HepG2 (cell line): ENCODE measurements at regions not wholly inside any gene's neighbourhood (a gene's known extent, or its start where the extent isn't known, plus 50 kb on each side); places are given as distances from the start of the nearest gene placed in this dataset.

Experiments used
- ATAC-seq: fragments of 200-7000 bp; cut with Tn5 transposase; 3 replicates; pipeline ENCODE4 v1.9.1; 2020; ENCODE audit warnings: mild to moderate bottlenecking, moderate library complexity
- BruUV-seq: library from RNA; stranded (reverse); fragments of 400-500 nt; replicated peaks from 2 replicates; lab custom pipeline; 2021; lab: Mats Ljungman, UMichigan
- CTCF ChIA-PET: fragments of 300-600 bp; formaldehyde crosslinking; extraction: SDS; loops from one replicate; lab custom pipeline; 2021; ENCODE audit warnings: low total read pairs, inconsistent platforms, low intra/inter-chr PET ratio; lab: Yijun Ruan, JAX
- POLR2A ChIA-PET: fragments of 350-600 bp; sonication (Branson Sonifier 250); formaldehyde crosslinking; loops from one replicate; lab custom pipeline; 2020; ENCODE audit warnings: antibody characterized with exemption, inconsistent platforms; lab: Yijun Ruan, JAX
- DNase-seq: peaks from one replicate; pipeline ENCODE4 v3.0.0-alpha.2; 2015; ENCODE audit warnings: low spot score
- FAIRE-seq: peaks from 3 replicates; lab custom pipeline; 2011; peaks lifted over from hg19 to GRCh38; lab: Jason Lieb, UNC
- H2AFZ ChIP-seq: one replicate; pipeline ENCODE4 v1.6.1; 2011; ENCODE audit warnings: low read length, inconsistent platforms
- H3K27ac ChIP-seq: fragments of 300-600 bp; 3 replicates; pipeline ENCODE4 v1.8.0; 2011; ENCODE audit warnings: mixed run types, mild to moderate bottlenecking, mixed read lengths, low read length, inconsistent platforms; ENCODE audit not compliant: insufficient read depth; ENCODE audit errors: extremely low read length
- H3K27me3 ChIP-seq, 2 experiments: fragments of 200-600 bp in 1 of 2; 2 replicates in 1 of 2; 3 replicates in 1 of 2; pipeline versions ENCODE4 v1.6.0 to v1.8.0; 2011; ENCODE audit warnings: low read length in 2 of 2, mild to moderate bottlenecking in 2 of 2, moderate library complexity in 2 of 2, inconsistent platforms in 1 of 2; ENCODE audit not compliant: insufficient read depth in 2 of 2, control insufficient read depth in 1 of 2
- H3K36me3 ChIP-seq, 2 experiments: fragments of 200-600 bp in 1 of 2; replicated peaks in 1 of 2; 2 replicates in 1 of 2; 3 replicates in 1 of 2; pipeline versions ENCODE4 v1.5.1 to v1.8.0; 2011; ENCODE audit warnings: low read length in 2 of 2, inconsistent platforms in 1 of 2; ENCODE audit not compliant: insufficient read depth in 2 of 2, control insufficient read depth in 1 of 2
- H3K4me1 ChIP-seq: 2 replicates; pipeline ENCODE4 v1.5.1; 2012; ENCODE audit warnings: low read length, inconsistent platforms; ENCODE audit not compliant: insufficient read depth
- H3K4me2 ChIP-seq: 2 replicates; pipeline ENCODE4 v1.6.0; 2011; ENCODE audit warnings: low read depth, low read length, inconsistent platforms
- H3K4me3 ChIP-seq, 3 experiments: fragments of 200-600 bp in 1 of 3; sonication (generic), shearing (Covaris generic) in 1 of 3; replicated peaks in 1 of 3; 2 replicates each; pipeline ENCODE4 v1.5.1; 2011 to 2016; ENCODE audit warnings: low read length in 3 of 3, inconsistent platforms in 2 of 3, low read depth in 2 of 3, mild to moderate bottlenecking in 2 of 3, control low read depth in 1 of 3, mixed read lengths in 1 of 3; ENCODE audit not compliant: insufficient read depth in 1 of 3
- H3K79me2 ChIP-seq: one replicate; pipeline ENCODE4 v1.6.1; 2011; ENCODE audit warnings: low read length, inconsistent platforms; ENCODE audit not compliant: insufficient read depth
- H3K9ac ChIP-seq: 2 replicates; pipeline ENCODE4 v1.6.0; 2011; ENCODE audit warnings: mild to moderate bottlenecking, low read depth, low read length, inconsistent platforms; ENCODE audit not compliant: insufficient read depth
- H3K9me3 ChIP-seq: 2 replicates; pipeline ENCODE4 v1.5.1; 2012; ENCODE audit warnings: mild to moderate bottlenecking, low read length
- H4K20me1 ChIP-seq: 2 replicates; pipeline ENCODE4 v1.6.0; 2011; ENCODE audit warnings: inconsistent platforms, mild to moderate bottlenecking, low read length, moderate library complexity; ENCODE audit not compliant: insufficient read depth
- E2F1 ChIP-seq: sonication (generic); formaldehyde crosslinking; IDR thresholded peaks from 2 replicates; pipeline ENCODE4 v1.5.0; 2020; ENCODE audit warnings: missing genetic modification reagents
- EHMT2 ChIP-seq: fragments of 200-600 bp; sonication (generic); IDR thresholded peaks from 2 replicates; pipeline ENCODE4 v1.7.0; 2017; ENCODE audit warnings: antibody characterized with exemption, low read depth, low read length, borderline replicate concordance
- ELK4 ChIP-seq: sonication (generic); formaldehyde crosslinking; IDR thresholded peaks from 2 replicates; pipeline ENCODE4 v1.9.0; 2021; ENCODE audit warnings: missing genetic modification reagents, borderline replicate concordance
- GABPA ChIP-seq, 2 experiments: IDR thresholded peaks; 2 replicates each; pipeline ENCODE4 v1.6.1; 2011 to 2016; ENCODE audit warnings: low read depth in 2 of 2, low read length in 1 of 2, missing biosample characterization in 1 of 2, missing genetic modification characterization in 1 of 2
- GFI1 ChIP-seq: sonication (generic); formaldehyde crosslinking; IDR thresholded peaks from 2 replicates; pipeline ENCODE4 v1.5.0; 2020; ENCODE audit warnings: missing genetic modification reagents, mild to moderate bottlenecking, borderline replicate concordance
- KLF16 ChIP-seq, 2 experiments: sonication (generic) in 1 of 2; formaldehyde crosslinking in 1 of 2; IDR thresholded peaks; 2 replicates each; pipeline versions ENCODE4 v1.6.1 to v1.8.0; 2016 to 2023; ENCODE audit warnings: missing genetic modification reagents in 2 of 2, missing compliant biosample characterization in 1 of 2
- MZF1 ChIP-seq: sonication (generic); formaldehyde crosslinking; IDR thresholded peaks from 2 replicates; pipeline ENCODE4 v1.8.1; 2023; ENCODE audit warnings: mild to moderate bottlenecking, missing genetic modification reagents, borderline replicate concordance
- ONECUT2 ChIP-seq: sonication (generic); formaldehyde crosslinking; IDR thresholded peaks from 2 replicates; pipeline ENCODE4 v1.4.0; 2020; ENCODE audit warnings: missing genetic modification reagents
- PAX8 ChIP-seq: sonication (generic); formaldehyde crosslinking; IDR thresholded peaks from 2 replicates; pipeline ENCODE4 v1.8.0; 2022; ENCODE audit warnings: mild to moderate bottlenecking, missing genetic modification reagents, borderline replicate concordance
- SIX4 ChIP-seq: sonication (generic); formaldehyde crosslinking; IDR thresholded peaks from 2 replicates; pipeline ENCODE4 v1.4.0; 2020; ENCODE audit warnings: missing genetic modification reagents
- YEATS4 ChIP-seq: sonication (generic); formaldehyde crosslinking; IDR thresholded peaks from 2 replicates; pipeline ENCODE4 v1.4.0; 2020; ENCODE audit warnings: missing genetic modification reagents, borderline replicate concordance
- WGBS: methylation state at CpG from one replicate; pipeline ENCODE4 v1.1.6; 2017; ENCODE audit warnings: low lambda C conversion rate; 5-methylcytosine and 5-hydroxymethylcytosine counted together
- in situ Hi-C: cut with HindIII; loops from 2 replicates; pipeline ENCODE4 v1.10.0; 2017; ENCODE audit warnings: low pct_unique_long_range_greater_than_20kb; ENCODE audit not compliant: extremely low pct_ligation_motif_present
- intact Hi-C: fragments of 100-400 bp; cut with micrococcal nuclease; formaldehyde crosslinking; loops from one replicate; pipeline ENCODE4 v1.10.0; 2022; ENCODE audit not compliant: unreplicated experiment

- ChIA-PET CTCF (no interaction called here), POLR2A (no interaction called here)
- Histone ChIP-seq H3K36me3 (no peaks in the 10 kb centered on the region), H3K79me2 (no peaks in the 10 kb centered on the region), H3K27ac (no peak overlapping the region), H3K4me3 (no peak overlapping the region), H3K9me3 (no peaks in the 10 kb centered on the region), H3K9ac (no peak overlapping the region), H3K4me2 (no peak overlapping the region), H2AFZ (no peak overlapping the region), H3K4me1 (no peaks in the 10 kb centered on the region), H3K27me3 (peaks cover 0 to 6% of the 10 kb centered on the region in 2 experiments; a peak in 1 of 5 replicates), H4K20me1 (no peaks in the 10 kb centered on the region; the same call in 1 of the 2 replicates)
- in situ Hi-C loops (no loop called here), intact Hi-C loops (no loop called here)
- no peak for FAIRE-seq
- DNase-seq = no peak
- no peak for ATAC-seq
- 9% methylated on average over 5 of the region's 8 CpGs for WGBS
- no peak for TF ChIP-seq GFI1
- no peak for TF ChIP-seq PAX8 (CRISPR knock-in tag)
- no peak for TF ChIP-seq YEATS4 (CRISPR knock-in tag)
- no peak for TF ChIP-seq EHMT2
- no peak for TF ChIP-seq E2F1 (CRISPR knock-in tag)
- no peak for TF ChIP-seq SIX4 (CRISPR knock-in tag)
- no peak for TF ChIP-seq ONECUT2
- no peak for TF ChIP-seq KLF16 (CRISPR knock-in tag; IDR thresholded peaks at IDR 0.05)
- no peak for TF ChIP-seq GABPA (IDR thresholded peaks at IDR 0.05; ENCODE audit: low read depth, low read length)
- TF ChIP-seq GABPA (CRISPR knock-in tag; IDR thresholded peaks at IDR 0.05; ENCODE audit: low read depth) = no peak
- TF ChIP-seq MZF1 (CRISPR knock-in tag) = no peak
- TF ChIP-seq ELK4 (CRISPR knock-in tag) = no peak
- no TSS peak for BruUV-seq
These were observed 216.2 kb downstream of the ABHD5 start for GRCh38 chr3:43906849-43907507.
